GM19397 (cell line): ENCODE measurements at regions not wholly inside any gene's neighbourhood (a gene's known extent, or its start where the extent isn't known, plus 50 kb on each side); places are given as distances from the start of the nearest gene placed in this dataset.
"Not testable (repeated sequence)": the region's sequence is repeated elsewhere in the genome, so short reads cannot be mapped to it uniquely, and the experiment has no call there.

Source experiments
- ATAC-seq: cut with Tn5 transposase; IDR thresholded peaks from one replicate; pipeline ENCODE4 v1.9.1; 2021; ENCODE audit warnings: mild to moderate bottlenecking, moderate library complexity; ENCODE audit not compliant: unreplicated experiment

DNA sequence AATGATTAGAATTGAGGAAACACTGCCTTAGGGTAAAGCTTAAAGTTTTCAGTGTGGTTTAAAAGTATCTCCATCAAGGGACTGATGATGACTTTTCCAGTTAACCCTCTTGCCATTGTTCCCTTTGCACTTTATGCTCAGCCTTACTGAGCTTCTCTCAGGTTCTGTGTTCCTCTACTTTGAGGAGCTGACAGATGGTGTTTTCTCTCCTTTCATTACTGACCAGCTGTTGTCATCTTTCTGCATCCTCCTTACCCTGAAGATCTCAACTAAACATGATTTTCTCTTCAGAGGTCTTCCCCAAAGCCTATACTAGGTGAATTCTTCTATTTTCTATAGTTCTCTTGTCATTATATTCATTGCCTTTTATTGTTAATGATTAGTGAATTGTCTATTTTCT lies 475.6 kb upstream of the SYNCRIP start:
- ATAC-seq, result no peak

DNA sequence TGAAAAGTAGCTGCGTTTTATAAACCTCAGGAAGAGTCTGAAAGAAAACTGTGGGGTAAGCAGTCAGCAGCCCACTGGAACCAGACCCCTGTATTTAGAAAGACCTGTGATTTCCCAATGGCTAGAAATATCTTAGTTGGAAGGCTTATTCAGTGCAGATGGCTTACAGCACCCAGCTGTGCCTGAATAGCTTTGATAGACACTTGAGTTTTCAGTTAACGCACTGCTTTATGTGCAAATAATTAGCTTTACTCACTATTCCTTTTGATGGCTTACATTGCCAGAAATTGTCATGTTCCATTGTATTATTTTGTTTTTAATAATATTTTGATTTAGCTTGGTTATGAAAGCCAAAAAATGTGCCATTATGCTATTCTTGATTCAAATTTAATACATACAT lies 465.3 kb upstream of the SYNCRIP start:
- ATAC-seq, result no peak

DNA sequence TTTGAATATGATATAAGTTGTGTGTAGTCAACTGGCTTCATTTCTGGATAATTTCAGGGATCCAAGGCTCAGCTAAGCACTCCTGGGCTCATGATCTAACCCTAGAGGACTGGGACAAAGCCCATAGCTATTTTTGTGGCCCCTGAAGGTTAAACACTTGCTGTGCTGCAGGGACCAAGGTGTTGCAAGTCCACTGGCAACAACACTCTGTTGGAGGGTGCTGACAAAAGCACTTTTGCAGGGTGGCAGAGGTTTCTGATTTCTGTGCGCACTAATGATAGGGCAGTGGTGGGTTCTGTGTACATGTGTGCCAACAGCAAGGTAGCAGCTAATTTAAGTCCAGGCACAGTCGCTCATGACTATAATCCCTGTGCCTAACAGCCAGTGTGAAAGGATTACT lies 445.3 kb upstream of the SYNCRIP start:
- no peak for ATAC-seq

DNA sequence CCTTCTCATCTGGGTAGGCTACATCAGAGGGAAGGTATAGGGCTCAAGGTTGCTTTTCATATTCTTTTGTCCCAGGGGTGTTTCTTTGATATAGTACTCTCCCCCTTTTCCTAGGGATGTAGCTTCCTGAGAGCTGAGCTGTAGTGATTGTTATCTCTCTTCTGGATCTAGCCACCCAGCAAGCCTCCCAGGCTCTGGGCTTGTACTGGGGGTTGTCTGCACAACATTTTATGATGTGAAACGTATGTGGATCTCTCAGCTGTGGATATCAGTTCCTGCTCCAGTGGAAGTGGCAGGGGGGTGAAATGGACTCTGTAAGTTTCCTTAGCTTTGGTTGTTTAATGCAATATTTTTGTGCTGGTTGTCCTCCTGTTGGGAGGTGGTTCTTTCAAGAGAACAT lies 437.3 kb upstream of the SYNCRIP start:
- ATAC-seq, result no peak

GRCh38 chr6:86070151-86070550 lies 427.5 kb upstream of the SYNCRIP start:
- ATAC-seq, result no peak

- ATAC-seq, result not testable (repeated sequence)
Observed at GRCh38 chr6:86065002-86065401, 422.3 kb upstream of the SYNCRIP start.

DNA sequence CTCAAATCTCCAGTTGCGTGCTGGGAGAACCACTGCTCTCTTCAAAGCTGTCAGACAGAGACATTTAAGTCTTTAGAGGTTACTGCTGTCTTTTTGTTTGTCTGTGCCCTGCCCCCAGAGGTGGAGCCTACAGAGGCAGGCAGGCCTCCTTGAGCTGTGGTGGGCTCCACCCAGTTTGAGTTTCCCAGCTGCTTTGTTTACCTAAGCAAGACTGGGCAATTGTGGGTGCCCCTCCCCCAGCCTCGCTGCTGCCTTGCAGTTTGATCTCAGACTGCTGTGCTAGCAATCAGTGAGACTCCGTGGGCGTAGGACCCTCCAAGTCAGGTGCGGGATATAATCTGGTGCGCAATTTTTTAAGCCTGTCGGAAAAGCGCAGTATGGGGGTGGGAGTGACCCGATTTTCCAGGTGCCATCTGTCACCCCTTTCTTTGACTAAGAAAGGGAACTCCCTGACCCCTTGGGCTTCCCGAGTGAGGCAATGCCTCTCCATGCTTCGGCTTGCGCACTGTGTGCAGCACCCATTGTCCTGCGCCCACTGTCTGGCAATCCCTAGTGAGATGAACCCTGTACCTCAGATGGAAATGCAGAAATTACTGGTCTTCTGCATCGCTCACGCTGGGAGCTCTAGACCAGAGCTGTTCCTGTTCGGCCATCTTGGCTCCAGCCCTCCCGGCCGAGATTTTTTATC lies 414.8 kb upstream of the SYNCRIP start:
- ATAC-seq, result not testable (repeated sequence)

- no peak for ATAC-seq
Observed at GRCh38 chr6:86045038-86045437, 402.4 kb upstream of the SYNCRIP start.

DNA sequence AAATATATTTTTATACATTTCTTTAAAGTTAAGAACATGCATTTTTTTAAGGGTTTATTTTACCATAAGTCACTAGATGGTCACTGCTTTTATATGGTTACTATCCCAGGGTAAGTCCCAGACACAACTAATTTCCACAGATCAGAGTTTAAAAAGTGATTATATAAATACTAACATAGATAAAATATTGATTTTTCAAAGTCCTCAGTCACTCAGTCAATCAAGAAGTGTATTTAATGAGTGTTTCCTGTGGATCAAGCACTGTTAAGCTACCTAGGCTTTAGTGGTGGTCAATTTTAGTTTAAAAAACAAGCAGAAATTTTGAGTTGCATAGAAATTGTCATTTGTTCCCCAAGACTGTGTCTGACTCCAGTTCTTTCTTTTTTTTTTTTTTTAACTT lies 399.5 kb upstream of the SYNCRIP start:
- no peak for ATAC-seq

GRCh38 chr6:86031713-86032112 lies 389.0 kb upstream of the SYNCRIP start:
- no peak for ATAC-seq

- ATAC-seq, result peak; percentile 69
Observed at GRCh38 chr6:86030875-86031274, 388.2 kb upstream of the SYNCRIP start.

DNA sequence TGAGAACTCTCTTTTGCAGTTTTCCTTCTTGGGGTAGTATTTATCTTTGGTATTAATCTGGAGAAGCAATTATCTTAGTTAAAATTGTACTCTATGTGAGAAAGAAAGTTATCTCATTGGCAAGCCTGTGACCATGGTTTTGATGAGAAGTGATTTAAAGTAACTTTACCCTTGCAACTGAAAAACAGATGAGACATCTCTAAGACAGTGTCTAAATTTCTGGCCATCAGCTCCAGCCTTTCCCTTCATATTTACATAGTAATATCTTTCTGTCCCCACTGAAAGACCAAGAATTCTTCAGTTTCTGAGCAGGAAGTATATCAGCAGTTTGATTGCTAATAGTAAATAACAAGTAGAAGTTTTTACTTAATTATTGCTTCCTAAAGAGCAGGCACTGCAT lies 386.1 kb upstream of the SYNCRIP start:
- no peak for ATAC-seq

DNA sequence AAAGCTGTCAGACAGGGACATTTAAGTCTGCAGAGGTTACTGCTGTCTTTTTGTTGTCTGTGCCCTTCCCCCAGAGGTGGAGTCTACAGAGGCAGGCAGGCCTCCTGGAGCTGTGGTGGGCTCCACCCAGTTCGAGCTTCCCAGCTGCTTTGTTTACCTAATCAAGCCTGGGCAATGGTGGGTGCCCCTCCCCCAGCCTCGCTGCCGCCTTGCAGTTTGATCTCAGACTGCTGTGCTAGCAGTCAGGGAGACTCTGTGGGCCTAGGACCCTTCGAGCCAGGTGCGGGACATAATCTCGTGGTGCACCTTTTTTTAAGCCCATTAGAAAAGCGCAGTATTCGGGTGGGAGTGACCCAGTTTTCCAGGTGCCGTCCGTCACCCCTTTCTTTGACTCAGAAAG lies 384.2 kb upstream of the SYNCRIP start:
- not testable (repeated sequence) for ATAC-seq

GRCh38 chr6:86017236-86017635 lies 374.6 kb upstream of the SYNCRIP start:
- ATAC-seq, result peak; percentile 65

DNA sequence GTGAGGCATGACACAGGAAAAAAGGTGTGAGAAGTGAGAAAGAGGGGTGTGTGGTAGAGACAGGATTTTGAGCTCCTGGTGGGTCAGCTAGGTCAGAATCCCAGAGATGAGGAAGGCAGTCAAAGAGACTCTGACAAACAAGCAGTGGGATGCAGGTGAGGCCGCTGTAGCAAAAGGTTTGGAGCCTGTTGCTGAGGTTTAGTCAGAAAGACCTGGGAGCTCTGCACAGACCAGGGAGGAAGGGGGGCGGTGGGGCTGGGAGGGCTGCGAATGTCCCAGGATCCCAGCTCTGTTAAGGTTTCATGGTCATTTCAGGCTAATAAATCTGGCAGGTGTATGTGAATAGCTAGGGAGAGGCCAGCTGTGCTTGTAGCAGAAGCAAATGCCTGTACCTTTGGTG lies 373.9 kb upstream of the SYNCRIP start:
- no peak for ATAC-seq

- no peak for ATAC-seq
Observed at GRCh38 chr6:86016077-86016476, 373.4 kb upstream of the SYNCRIP start.

GRCh38 chr6:86012991-86013390 lies 370.3 kb upstream of the SYNCRIP start:
- peak; percentile 54 for ATAC-seq

GRCh38 chr6:86010915-86011786 lies 368.5 kb upstream of the SYNCRIP start:
- no peak for ATAC-seq

DNA sequence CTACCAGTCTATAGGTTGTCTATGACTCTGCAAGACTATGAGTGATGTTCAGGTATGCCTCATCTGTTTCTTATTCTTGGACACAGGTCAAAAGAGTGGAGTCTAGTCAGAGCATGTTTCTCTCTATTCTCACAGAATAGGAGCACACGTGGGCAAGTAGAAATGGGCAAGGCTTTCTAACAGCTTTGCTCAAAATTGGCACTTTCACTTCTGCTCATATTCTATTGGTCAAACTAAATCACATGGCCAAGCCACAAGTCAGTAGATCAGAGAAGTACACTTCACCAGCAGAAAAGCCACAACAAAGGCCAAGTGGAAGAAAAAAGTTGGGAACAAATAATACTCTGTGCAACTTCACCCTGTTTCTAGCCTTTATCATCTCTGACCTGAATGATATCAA lies 354.5 kb upstream of the SYNCRIP start:
- ATAC-seq, result no peak

DNA sequence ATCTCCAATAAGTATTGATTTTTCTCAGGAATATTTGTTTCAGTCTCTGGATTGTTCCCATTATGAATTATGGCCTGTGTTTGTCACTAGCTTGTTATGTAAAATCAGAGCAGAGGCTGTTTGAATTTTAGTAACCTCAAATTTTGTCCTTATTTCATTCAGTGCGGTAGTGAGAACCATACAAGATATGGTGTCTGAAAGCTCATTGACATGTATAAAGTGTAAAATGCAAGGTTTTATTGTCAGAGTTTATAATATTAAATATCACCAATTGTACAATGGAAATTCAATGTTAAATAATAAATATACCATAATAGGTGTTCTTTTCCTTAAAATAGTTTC lies 353.3 kb upstream of the SYNCRIP start:
- no peak for ATAC-seq

GRCh38 chr6:85995339-85996033 lies 352.8 kb upstream of the SYNCRIP start:
- no peak for ATAC-seq

DNA sequence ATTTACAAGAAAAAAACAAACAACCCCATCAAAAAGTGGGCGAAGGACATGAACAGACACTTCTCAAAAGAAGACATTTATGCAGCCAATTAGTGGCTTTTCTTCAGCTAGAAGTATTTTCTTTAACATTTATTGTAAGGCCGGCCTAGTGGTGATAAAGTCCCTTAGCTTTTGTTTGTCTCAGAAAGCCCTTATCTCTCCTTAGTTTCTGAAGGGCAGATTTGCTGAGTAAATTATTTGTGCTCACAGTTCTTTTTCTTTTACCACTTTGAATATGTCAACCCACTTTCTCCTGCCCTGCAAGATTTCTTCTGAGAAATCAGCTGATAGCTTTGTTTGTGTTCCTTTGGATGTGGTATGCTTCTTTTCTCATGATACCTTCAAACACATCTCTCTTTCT lies 344.0 kb upstream of the SYNCRIP start:
- ATAC-seq, result no peak
